ENCODE measurements at regions not wholly inside any gene's neighbourhood (a gene's known extent, or its start where the extent isn't known, plus 50 kb on each side); places are given as distances from the start of the nearest gene placed in this dataset.
A peak's percentile ranks its signal among the peaks of the same experiment; 100 is the strongest.

- H3K4me1 ChIP-seq (ENCODE audit: control insufficient read depth in 5 of 5, insufficient read depth in 5 of 5, low read length in 5 of 5) = no peaks in the 10 kb centered on the region
- TF ChIP-seq CTCF (IDR thresholded peaks at IDR 0.05; ENCODE audit: control extremely low read depth, extremely low read depth) = no peak
- no peak for DNase-seq
- no peak for ATAC-seq (ENCODE audit: insufficient read depth, low FRiP score)
- no peaks in the 10 kb centered on the region for H3K9me3 ChIP-seq (ENCODE audit: control insufficient read depth in 4 of 4, insufficient read depth in 3 of 4, low read length in 3 of 4)
- H3K36me3 ChIP-seq (ENCODE audit: control insufficient read depth in 4 of 4, insufficient read depth in 4 of 4, low read length in 4 of 4) = no peaks in the 10 kb centered on the region
- no peak overlapping the region for H3K4me3 ChIP-seq
- no peak overlapping the region for H3K27ac ChIP-seq (ENCODE audit: low read depth in 1 of 2, low read length in 1 of 2)
- no peaks in the 10 kb centered on the region for H3K27me3 ChIP-seq (ENCODE audit: control insufficient read depth in 3 of 3, insufficient read depth in 3 of 3, low read length in 2 of 3)
- no peak overlapping the region for H3K9ac ChIP-seq (ENCODE audit: insufficient read depth in 1 of 2, low read length in 2 of 2)
These were observed 58.8 kb downstream of the CCER1 start for GRCh38 chr12:90896164-90896563.

- no peaks in the 10 kb centered on the region for H3K27me3 ChIP-seq (ENCODE audit: control insufficient read depth in 3 of 3, insufficient read depth in 3 of 3, low read length in 2 of 3)
- peak in 1 of 3 donors; percentile 20 for DNase-seq
- no peak overlapping the region for H3K9ac ChIP-seq (ENCODE audit: insufficient read depth in 1 of 2, low read length in 2 of 2)
- no peaks in the 10 kb centered on the region for H3K9me3 ChIP-seq (ENCODE audit: control insufficient read depth in 4 of 4, insufficient read depth in 3 of 4, low read length in 3 of 4)
- ATAC-seq (ENCODE audit: insufficient read depth, low FRiP score) = no peak
- TF ChIP-seq CTCF (IDR thresholded peaks at IDR 0.05; ENCODE audit: control extremely low read depth, extremely low read depth) = no peak
- H3K27ac ChIP-seq (ENCODE audit: low read depth in 1 of 2, low read length in 1 of 2) = no peak overlapping the region
- WGBS, 2 donors = 51 to 58% methylated on average over 1 of the region's 1 CpG
- no peaks in the 10 kb centered on the region for H3K4me1 ChIP-seq (ENCODE audit: control insufficient read depth in 5 of 5, insufficient read depth in 5 of 5, low read length in 5 of 5)
- no peaks in the 10 kb centered on the region for H3K36me3 ChIP-seq (ENCODE audit: control insufficient read depth in 4 of 4, insufficient read depth in 4 of 4, low read length in 4 of 4)
- no peak overlapping the region for H3K4me3 ChIP-seq
These were observed 66.7 kb downstream of the CCER1 start for GRCh38 chr12:90888316-90888715.

- H3K9me3 ChIP-seq (ENCODE audit: control insufficient read depth in 4 of 4, insufficient read depth in 3 of 4, low read length in 3 of 4) = no peaks in the 10 kb centered on the region
- ATAC-seq (ENCODE audit: insufficient read depth, low FRiP score) (no peak), DNase-seq (no peak)
- 86 to 91% methylated on average over 4 of the region's 4 CpGs for WGBS, 2 donors
- no peaks in the 10 kb centered on the region for H3K4me1 ChIP-seq (ENCODE audit: control insufficient read depth in 5 of 5, insufficient read depth in 5 of 5, low read length in 5 of 5)
- no peak overlapping the region for H3K27ac ChIP-seq (ENCODE audit: low read depth in 1 of 2, low read length in 1 of 2)
- H3K9ac ChIP-seq (ENCODE audit: insufficient read depth in 1 of 2, low read length in 2 of 2) = no peak overlapping the region
- no peaks in the 10 kb centered on the region for H3K27me3 ChIP-seq (ENCODE audit: control insufficient read depth in 3 of 3, insufficient read depth in 3 of 3, low read length in 2 of 3)
- no peak for TF ChIP-seq CTCF (IDR thresholded peaks at IDR 0.05; ENCODE audit: control extremely low read depth, extremely low read depth)
- no peaks in the 10 kb centered on the region for H3K36me3 ChIP-seq (ENCODE audit: control insufficient read depth in 4 of 4, insufficient read depth in 4 of 4, low read length in 4 of 4)
- no peak overlapping the region for H3K4me3 ChIP-seq
These were observed 71.5 kb downstream of the CCER1 start for GRCh38 chr12:90883456-90883855.

- ATAC-seq (ENCODE audit: insufficient read depth, low FRiP score) (no peak), DNase-seq (no peak)
- Histone ChIP-seq H3K36me3 (ENCODE audit: control insufficient read depth in 4 of 4, insufficient read depth in 4 of 4, low read length in 4 of 4) (no peaks in the 10 kb centered on the region), H3K27me3 (ENCODE audit: control insufficient read depth in 3 of 3, insufficient read depth in 3 of 3, low read length in 2 of 3) (no peaks in the 10 kb centered on the region), H3K9ac (ENCODE audit: insufficient read depth in 1 of 2, low read length in 2 of 2) (no peak overlapping the region), H3K27ac (ENCODE audit: low read depth in 1 of 2, low read length in 1 of 2) (no peak overlapping the region), H3K4me3 (no peak overlapping the region), H3K9me3 (ENCODE audit: control insufficient read depth in 4 of 4, insufficient read depth in 3 of 4, low read length in 3 of 4) (no peaks in the 10 kb centered on the region), H3K4me1 (ENCODE audit: control insufficient read depth in 5 of 5, insufficient read depth in 5 of 5, low read length in 5 of 5) (no peaks in the 10 kb centered on the region)
- WGBS, 2 donors = 75 to 85% methylated on average over 2 of the region's 2 CpGs
- no peak for TF ChIP-seq CTCF (IDR thresholded peaks at IDR 0.05; ENCODE audit: control extremely low read depth, extremely low read depth)
These were observed 83.3 kb downstream of the CCER1 start for GRCh38 chr12:90871726-90872096.

Data from lung (tissue), 11 donors.